CD4-positive, alpha-beta T cell treated with Interferon alpha-2 for 1 hour (primary cell): ENCODE measurements at regions not wholly inside any gene's neighbourhood (a gene's known extent, or its start where the extent isn't known, plus 50 kb on each side); places are given as distances from the start of the nearest gene placed in this dataset.
"Not testable (repeated sequence)": the region's sequence is repeated elsewhere in the genome, so short reads cannot be mapped to it uniquely, and the experiment has no call there.

Source experiments
- DNase-seq, 2 donors: peaks; one replicate each; pipeline ENCODE4 v3.0.0-alpha.2; 2020 to 2022

- not testable (repeated sequence) for DNase-seq
Observed at GRCh38 chr5:34329611-34330108, 286.6 kb upstream of the C1QTNF3 start.

GRCh38 chr5:34331928-34332454 is 289.0 kb upstream of the C1QTNF3 start:
- not testable (repeated sequence) for DNase-seq

- not testable (repeated sequence) for DNase-seq
Observed at GRCh38 chr5:34339408-34340001, 296.5 kb upstream of the C1QTNF3 start.

DNA sequence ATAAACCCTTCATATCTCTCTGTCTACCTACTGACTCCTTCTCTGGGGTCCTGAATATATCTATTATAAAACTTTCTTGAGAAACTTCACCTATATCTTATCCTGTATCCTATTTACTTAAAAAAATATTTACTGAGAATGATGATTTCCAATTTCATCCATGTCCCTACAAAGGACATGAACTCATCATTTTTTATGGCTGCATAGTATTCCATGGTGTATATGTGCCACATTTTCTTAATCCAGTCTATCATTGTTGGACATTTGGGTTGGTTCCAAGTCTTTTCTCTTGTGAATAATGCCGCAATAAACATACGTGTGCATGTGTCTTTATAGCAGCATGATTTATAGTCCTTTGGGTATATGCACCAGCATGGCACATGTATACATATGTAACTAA is 301.7 kb upstream of the RAI14 start:
- not testable (repeated sequence) for DNase-seq

GRCh38 chr5:34371417-34371816 is 284.7 kb upstream of the RAI14 start:
- DNase-seq: not testable (repeated sequence)

GRCh38 chr5:34371817-34372216 is 284.3 kb upstream of the RAI14 start:
- DNase-seq: not testable (repeated sequence)

DNA sequence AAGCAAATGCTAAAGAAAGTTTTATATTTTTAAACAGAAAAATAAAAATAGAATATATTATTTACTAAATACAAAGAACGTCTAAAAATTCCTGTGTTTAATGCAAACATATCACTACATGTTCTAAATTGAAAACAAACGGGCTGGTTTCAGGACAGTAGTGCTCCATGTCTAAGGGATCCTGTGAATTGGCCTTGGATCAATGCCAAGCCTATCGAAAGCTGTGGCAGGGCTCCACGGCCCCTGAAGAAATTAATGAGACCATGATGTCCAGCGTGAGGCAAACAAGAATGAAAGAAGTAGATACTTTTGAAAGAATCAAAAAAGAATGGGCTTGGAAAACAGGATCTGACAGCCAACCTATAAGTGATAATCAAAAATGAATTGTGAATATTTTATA is 283.4 kb upstream of the RAI14 start:
- DNase-seq: not testable (repeated sequence)

DNA sequence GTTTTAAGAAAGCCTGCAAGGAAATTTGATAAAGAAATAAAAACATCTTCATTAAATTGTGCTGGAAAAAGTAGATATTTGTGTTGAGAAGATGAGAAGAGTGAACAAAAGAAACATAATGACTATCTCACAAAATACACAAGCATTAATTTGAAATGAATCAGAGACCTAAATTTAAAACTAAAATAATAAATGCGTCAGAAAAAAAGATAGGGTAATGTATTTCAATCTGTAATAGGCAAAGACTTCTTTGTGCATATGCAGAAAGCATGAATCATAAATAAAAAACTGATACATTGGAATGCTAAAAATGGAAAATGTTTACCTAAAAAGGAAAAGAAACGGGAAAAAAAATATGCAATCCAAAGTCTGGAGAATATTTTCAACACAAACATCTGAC is 278.5 kb upstream of the RAI14 start:
- not testable (repeated sequence) for DNase-seq

DNA sequence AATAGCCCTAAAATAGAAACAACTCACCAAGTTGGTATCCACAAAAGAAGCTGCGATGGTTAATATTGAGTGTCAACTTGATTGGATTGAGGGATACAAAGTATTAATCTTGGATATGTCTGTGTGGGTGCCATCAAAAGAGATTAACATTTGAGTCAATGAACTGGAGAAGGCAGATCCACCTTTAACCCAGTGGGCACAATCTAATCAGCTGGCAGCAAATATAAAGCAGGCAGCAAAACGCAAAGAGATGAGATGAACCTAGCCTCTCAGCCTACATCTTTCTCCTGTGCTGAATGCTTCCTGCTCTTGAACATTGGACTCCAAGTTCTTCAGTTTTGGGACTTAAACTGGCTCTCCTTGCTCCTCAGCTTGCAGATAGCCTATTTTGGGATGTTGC is 277.6 kb upstream of the RAI14 start:
- not testable (repeated sequence) for DNase-seq

DNA sequence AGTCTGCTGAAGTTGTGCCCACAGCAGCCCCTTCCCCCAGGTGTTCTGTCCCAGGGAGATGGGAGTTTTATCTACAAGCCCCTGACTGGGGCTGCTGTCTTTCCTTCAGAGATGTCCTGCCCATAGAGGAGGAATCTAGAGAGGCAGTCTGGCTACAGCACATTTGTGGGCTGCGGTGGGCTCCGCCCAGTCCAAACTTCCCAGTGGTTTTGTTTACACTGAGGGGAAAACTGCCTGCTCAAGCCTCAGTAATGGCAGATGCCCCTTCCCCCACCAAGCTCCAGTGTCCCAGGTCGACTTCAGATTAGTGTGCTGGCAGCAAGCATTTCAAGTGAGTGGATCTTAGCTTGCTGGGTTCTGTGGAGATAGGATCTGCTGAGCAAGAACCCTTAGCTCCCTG is 267.4 kb upstream of the RAI14 start:
- DNase-seq: not testable (repeated sequence)

DNA sequence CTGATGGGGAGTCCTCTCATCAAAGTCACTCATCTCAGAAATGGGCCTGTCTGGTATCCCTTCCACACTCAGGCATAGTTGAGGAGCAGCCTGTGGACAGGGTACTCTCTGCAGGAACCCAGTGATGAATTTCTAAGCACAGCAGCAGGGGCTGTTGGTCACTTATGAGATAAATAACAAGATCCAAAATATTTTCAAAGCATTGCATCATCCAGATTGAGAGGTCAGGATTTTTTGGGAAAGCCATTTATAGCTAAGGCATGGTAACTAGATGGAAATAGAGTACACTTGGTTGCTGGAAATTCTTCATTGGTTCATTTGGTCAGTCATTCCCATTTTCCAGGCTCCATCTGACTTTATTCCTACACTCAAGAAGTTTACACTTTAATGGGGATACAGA is 246.8 kb upstream of the RAI14 start:
- DNase-seq: no peak

- DNase-seq: no peak
Observed at GRCh38 chr5:34410411-34411139, 245.6 kb upstream of the RAI14 start.

DNA sequence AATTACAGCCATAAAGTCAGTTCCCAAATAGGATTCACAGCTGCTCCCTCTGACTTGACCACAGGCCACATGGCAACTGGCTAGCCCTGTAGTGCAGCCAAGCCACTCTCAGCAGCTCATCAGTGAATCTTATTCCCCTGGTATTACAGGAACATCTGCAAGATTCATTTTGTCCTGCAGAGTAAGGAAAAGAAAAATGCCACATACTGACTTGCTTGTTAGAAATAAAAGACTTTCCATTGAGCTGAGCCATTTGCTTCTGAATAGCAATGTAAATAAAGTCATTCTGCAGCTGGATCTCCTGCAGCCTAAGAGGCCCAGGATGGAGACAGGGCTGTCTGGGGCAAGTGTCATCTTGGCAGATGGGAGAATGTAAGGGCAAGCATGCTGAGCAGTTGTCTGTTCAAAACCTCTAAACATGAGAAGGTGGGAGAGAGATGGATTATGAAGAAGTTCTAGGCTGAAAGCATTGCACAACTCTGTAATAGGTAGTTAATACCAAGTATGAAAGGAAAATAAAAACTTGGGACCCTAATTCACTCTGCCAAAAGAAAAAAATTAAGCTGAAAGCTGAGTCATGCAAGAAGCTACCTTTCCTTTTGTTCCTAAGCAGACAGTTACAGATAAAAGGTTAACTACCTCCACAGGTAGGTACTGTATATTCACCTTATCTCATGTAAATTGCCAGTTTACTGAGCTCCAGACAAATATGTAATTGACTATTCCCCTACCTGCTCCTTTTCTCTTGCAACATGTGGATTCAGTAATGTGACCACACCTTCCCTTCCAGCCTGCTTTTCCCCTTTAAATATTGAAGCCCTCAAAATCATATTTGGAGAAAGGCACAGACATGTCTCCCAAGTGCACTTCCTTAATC is 244.4 kb upstream of the RAI14 start:
- DNase-seq: no peak

- no peak for DNase-seq
Observed at GRCh38 chr5:34412736-34413135, 243.4 kb upstream of the RAI14 start.

DNA sequence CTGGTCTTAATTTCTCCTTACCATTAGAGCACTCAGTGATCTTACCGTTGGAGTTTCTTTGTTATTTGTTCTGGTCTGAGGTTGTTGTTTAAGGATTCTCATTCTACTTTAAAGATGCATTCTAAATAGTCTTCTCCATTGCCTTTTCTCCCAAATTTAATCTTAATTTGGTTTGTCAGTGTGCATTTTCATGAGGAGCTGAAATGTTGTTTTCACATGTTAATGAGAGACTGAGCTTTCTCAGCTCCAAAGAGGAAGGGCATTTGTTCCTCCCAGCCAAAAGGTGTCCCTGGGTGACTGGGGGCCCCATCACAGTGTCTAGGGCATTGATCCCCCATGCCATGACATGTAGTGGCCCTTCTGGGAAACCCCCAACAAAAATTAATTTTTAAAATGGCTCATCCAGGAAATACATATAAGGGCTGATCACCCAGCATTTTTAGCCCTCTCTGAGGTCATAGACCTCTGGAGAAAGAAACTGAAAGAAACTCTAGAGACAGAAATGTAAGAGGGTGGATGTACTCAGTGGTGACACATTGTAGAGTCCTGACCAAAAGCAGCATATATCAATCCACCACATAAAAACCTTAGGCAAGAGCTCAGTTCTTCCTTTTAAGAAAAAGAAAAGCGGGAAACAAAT is 240.4 kb upstream of the RAI14 start:
- no peak for DNase-seq

- DNase-seq: no peak
Observed at GRCh38 chr5:34416501-34417008, 239.6 kb upstream of the RAI14 start.

DNA sequence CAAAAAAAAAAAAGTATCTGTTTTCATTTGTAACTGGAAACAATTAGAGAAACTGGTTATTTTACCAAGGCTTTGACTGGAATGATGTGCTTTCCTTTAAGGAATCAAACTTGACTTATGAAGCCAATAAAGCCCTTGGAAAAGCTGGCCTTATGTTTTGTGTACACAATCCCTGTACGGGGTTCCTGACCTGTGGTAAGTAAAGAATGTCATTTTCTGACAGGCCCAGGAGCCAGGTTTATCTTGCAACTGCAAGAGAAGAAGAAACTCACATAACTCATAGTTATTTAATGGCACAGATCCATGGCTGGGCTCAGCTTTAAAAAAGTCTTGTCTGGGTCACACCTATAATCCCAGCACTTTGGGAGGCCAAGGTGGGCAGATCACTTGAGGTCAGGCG is 235.9 kb upstream of the RAI14 start:
- DNase-seq: not testable (repeated sequence)

DNA sequence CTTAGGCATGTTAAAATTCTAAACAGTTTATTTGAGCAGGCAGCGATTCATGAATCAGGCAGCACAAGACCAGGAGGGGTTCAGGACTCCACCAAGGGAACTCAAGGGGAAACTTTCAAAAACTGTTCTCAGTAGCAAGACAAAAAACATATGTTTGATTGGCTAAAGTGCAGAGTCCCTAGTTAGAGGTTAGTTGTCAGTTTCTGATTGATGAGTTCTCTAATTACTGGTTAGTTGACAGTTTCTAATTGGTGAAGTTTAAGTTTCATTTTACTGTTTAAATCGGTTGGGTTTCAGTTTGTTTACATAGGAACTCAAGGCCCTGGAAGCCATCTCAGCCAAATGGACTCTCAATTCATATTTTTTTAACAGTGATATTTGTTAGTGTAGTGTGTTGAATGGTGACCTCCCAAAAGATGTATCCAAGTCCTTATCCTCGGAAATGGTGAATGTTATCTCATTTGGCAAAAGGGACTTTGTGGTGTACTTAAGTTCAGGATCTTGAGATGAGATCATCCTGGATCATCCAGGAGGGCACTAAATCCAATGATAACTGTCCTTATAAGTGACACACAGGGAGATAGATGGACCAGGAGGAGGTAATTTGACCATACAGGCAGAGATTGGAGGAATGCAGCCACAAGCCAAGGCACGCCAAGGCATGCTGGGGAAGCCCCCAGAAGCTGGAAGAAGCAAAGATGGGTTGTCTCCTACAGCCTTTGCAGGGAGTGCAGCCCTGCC is 219.2 kb upstream of the RAI14 start:
- DNase-seq: no peak

- DNase-seq: no peak
Observed at GRCh38 chr5:34439601-34440000, 216.5 kb upstream of the RAI14 start.

DNA sequence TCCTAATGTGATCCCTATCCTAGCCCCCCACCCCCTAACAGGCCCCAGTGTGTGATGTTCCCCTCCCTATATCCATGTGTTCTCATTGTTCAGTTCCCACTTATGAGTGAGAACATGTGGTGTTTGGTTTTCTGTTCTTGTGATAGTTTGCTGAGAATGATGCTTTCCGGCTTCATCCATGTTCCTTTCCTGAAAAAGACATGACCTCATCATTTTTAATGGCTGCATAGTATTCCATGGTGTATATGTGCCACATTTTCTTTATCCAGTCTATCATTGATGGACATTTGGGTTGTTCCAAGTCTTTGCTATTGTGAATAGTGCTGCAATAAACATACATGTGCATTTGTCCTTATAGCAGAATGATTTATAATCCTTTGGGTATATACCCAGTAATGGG is 214.4 kb upstream of the RAI14 start:
- not testable (repeated sequence) for DNase-seq

DNA sequence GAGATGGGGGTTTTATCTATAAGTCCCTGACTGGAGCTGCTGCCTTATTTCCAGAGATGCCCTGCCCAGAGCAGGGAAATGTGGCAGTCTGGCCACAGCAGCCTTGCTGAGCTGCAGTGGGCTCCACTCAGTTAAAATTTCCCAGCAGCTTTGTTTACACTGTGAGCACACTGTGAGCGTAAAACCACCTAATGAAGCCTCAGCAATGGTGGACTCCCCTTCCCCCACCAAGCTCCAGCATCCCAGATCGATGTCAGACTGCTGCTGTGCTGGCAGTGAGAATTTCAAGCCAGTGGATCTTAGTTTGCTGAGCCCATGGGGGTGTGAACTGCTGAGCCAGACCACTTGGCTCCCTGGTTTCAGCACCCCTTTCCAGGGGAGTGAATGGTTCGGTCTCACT is 208.7 kb upstream of the RAI14 start:
- DNase-seq: no peak

- no peak for DNase-seq
Observed at GRCh38 chr5:34449639-34450038, 206.5 kb upstream of the RAI14 start.
